NCI-H345 treated with DMSO at 0.1 percent for 48 hours (cell line): ENCODE measurements at regions not wholly inside any gene's neighbourhood (a gene's known extent, or its start where the extent isn't known, plus 50 kb on each side); places are given as distances from the start of the nearest gene placed in this dataset.
A peak's percentile ranks its signal among the peaks of the same experiment; 100 is the strongest.

Experiments
- DNase-seq: peaks from one replicate; lab custom pipeline; 2025; ENCODE audit not compliant: unreplicated experiment; lab: John Stamatoyannopoulos, UW

DNA sequence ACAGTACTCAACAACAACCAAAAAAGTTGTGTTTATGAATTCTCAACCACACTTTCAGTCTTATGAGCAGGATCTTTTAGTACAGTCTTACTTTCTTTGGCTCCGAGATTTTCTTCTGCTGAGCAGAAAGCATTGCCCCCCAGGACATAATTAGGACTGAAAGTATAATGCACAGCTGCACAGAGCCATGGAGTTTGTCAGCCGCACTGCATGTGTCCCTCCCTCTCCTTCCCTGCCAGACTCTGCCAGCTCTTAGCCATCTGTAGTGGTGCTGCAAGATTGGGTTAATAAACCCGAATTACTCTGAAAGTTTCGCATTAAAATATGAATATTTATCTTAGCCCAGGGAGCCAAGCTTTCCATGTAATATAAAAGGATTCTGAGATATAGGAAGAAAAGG, 179.6 kb upstream of the PTCHD4 start:
- no peak for DNase-seq

DNA sequence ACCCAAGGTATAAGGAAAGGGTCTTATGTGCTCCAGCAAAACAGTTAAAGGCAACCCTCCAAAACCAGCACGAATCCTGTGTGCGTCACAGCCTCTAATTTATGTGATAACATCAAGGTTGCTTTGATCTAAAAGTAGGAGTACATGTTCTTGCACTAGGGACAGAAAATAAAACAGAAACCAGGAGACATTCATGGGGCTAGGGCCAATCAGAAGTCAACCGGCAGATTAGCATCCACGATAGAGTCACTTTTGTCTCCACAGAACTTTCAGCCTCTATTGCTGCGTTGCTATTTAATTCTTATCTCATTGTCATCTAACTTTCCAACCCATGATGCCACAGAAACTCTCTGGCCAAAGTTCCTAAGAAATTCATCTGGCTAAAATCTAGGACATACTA, 178.8 kb upstream of the PTCHD4 start:
- DNase-seq = no peak

DNA sequence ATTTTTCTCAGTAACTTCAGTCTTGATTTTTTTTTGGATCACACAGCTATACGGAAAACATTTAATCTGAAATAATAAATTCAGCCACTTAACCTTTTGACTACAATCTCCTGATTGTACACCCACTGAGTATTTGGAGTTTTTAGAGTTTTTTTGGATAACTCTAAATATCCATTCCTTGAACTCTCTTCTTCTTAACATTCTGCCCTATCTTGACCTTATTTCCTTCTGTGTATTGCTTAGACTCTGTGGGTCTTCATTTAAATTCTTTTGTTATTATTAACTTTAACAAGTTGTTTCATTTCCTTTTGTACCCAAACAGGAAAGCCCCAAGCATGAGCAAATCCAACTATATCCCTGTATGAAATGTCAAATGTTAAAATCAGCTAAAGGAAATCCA, 170.2 kb upstream of the PTCHD4 start:
- no peak for DNase-seq

DNA sequence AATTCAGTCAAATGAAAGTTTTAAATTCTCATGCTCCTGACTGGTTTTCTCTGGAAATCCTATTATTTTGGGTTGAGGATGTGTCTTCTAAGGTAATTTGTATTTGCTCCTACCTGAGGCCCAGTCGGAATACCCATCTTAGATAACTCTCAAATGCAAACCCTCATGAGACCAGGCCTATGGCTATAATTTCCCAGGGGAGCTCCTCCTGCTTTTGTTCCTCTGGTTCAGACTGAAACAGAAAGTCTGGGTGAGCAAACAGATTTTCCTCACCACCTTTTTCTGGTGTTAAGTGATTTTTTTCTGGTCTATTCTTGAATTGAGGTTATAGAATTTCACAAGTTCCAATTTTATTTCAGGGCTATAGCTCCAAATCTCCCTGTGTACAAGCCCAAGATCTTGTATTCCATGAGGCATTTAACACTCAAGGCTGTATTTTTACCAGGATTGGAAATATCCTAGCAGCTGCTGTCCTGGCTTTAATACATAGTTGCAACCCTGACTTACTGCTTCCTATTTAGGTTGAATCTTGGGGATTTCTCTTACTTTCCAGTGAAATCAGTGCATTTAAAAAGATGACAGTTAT, 169.1 kb upstream of the PTCHD4 start:
- DNase-seq = peak; percentile 15

DNA sequence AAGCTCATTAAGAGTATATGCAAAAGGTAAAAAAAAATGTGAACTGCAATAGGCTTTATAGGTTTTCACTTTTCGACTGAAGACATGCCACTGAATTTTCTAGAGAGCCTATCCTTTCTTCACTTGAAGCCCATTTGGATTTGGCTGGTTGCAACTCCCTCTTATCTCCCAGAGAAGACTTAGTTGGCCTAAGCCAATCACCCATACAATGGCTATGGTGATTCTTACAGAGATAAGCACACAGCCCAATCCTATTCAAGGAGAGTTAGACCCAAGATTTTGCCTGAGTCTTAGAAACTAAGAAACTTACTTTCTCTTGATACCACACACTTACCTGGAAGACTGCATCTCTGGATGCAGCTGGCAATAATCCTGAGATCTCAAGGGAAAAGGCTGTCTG, 167.3 kb upstream of the PTCHD4 start:
- DNase-seq = no peak

DNA sequence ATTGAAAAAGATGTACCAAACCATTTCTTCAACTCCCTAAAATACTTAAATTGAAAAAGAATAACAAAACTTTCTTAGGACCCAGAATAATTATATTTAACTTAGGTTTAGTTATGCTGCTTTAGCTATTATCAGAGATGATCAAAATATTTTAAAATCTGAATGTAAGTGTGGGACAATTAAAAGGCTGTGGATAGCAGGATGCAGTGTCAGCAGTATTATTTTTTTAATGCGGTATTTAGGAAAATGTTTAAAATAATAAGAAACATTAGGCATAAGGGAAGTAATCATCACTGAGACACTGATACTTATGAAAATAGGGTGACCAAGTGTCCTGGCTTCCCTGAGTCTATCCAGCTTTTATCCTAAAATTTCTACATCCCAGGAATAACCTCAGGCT, 161.5 kb upstream of the PTCHD4 start:
- DNase-seq = no peak

DNA sequence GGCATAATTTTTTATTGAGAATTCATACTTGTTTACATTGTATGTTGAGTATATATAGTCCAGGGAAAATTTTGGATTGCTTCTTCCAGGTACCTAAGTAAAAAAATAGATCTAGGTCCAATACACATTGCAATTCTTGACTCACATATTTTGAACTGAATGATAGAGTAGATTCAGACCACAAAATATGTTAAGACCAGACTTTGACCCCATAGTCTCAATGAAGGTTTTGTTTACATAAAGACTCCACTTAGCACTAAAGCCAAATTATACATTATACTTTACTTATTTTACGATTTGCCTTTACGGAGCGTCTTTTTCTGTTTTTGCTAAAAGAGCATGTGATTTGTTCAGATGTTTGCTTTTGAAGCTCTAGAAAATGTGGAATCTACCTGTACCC, 144.1 kb upstream of the PTCHD4 start:
- DNase-seq = no peak

DNA sequence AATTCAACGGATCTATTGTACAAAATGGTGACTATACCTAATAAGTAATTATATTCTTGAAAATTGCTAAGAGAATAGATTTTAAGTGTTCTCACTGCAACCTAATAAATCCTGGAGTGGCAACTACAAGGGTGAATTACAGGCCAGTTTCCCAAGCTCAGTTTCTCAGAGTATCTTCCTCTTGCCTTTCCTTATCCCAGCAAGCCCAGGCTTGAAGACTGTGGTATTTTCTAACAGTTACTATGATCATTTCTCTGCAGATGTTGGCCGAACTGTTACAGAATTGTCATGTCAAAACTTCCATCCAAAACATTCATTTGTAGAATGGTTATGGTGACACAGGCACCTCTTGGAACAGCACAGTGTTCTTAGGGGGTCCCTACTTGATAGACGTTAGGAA, 138.1 kb upstream of the PTCHD4 start:
- DNase-seq = no peak

DNA sequence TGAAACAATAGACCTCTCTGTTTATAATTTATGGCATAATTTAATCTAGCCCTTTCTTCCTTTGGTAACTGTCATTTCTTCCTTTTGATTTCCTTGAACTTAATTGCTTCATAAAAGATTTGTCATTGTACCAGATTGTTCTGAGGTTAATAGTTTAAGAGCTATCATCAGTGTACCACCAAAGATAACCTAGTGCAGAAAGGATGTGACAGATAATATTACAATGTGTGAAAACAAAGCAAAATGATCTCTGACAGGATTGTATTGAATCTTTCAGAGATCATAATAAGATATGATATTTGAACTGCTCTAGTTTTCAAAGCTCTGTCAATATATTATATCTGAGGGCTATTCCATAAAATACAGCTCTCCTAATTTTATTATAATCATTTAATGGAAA, 132.1 kb upstream of the PTCHD4 start:
- DNase-seq = no peak

DNA sequence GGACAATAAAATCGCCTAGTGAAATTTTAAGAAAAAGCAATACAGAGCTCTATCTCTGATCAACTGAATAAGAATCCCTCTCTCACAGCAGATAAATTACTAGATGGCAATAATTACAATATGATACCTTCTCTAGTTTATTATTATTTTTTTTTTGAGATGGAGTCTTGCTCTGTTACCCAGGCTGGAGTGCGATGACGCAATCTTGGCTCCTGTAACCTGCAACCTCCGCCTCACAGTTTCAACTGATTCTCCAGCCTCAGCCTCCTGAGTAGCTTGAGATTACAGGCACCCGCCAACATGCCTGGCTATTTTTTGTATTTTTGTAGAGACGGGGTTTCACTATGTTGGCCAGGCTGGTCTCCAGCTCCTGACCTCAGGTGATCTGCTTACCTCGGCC, 129.3 kb upstream of the PTCHD4 start:
- no peak for DNase-seq

DNA sequence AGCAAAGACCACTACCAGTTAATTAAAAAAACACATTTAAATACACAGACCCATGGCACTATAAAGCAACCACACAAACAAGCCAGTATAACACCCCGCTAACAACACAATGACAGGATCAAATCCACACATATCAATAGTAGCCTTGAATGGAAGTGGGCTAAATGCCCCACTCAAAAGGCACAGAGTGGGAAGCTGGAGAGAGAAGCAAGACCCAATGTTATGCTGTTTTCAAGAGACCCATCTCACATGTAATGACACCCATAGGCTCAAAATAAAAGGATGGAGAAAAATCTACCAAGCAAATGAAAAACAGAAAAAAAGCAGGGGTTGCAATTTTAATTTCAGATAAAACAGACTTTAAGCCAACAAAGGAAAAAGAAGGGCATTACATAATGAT, 125.4 kb upstream of the PTCHD4 start:
- no peak for DNase-seq

DNA sequence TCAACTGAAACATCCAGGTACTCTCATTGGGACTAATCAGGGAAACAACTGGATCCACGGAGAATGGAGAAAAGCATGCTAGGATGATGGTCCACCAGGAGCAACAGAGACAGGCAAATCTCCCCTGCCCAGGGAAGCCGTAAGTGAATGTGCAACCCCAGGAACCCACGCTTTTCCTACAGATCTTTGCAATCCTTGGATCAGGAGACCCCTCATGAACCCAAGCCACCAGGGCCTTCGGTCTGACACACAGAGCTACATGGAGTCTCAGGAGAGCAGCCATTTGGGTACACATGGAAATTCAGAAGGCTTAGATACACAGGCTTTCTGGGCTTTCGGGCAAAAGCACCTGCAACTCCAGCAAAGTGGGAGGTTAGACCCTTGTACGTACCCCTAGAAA, 122.1 kb upstream of the PTCHD4 start:
- DNase-seq = no peak

DNA sequence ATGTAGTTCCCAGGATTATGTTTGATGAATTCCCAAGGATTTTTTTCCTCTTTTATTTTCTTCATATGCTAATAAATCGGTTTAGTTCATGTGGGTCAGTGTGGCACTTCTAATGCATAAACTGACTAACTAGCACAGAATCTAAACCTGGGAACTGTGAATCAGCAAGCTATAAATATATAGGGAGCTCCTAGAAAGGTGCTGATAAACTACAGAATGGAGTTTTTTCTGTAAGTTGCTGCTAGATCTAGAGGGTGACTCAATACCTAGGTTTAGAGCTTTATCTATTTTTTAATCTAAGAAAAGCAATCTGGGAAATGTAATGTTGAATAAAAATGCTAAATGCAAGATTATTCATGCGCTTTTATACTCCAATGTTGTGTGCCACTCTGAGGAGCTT, 118.8 kb upstream of the PTCHD4 start:
- no peak for DNase-seq

DNA sequence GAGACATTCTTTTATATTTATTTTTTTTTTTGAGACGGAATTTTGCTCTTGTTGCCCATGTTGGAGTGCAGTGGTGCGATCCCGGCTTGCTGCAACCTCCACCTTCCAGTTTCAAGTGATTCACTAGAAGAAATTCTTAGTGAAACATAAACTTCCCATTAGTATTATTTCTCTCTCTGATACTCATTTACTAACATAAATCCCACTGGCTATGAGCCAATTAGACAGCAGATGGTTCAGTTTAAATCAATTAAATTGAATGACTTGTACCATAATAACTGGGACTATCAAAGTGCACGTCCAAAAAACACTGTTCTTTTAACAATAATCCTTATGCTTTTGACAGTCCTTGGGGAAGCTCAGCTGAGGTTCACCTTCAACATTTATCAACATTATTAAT, 111.2 kb upstream of the PTCHD4 start:
- no peak for DNase-seq

DNA sequence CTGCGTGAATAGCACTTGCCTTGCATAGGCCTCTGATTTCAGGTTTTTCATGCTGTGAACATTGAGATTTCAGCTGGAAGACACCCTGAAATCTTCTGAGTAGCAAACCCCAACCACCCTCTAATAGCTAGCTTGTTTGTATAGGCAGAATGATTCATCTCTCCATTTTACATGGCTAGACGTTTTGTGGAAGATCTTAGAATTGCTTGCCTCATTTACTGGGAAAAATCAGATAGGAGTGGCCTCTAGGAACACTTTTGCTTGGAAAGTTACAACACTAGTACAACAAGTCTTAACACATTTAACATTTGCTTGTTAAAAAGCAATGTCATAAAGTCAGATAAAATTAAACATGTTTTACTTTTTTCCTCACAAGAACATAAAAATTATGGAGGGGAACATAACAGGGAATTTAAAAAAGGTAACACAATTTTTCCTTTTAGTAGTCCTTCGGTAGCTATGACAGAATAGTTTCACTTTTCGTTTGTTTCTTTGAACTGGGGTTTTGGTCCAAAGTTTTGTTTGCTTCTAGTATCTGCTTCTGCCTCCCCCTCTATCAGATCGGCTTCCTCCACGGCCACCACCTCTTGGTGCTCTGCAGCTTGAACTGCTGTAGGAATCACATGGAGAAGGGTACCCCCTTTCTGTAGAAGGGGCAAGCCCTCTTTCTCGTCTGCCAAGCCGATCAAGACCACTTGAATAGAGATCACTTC, 102.2 kb upstream of the PTCHD4 start:
- DNase-seq = no peak

DNA sequence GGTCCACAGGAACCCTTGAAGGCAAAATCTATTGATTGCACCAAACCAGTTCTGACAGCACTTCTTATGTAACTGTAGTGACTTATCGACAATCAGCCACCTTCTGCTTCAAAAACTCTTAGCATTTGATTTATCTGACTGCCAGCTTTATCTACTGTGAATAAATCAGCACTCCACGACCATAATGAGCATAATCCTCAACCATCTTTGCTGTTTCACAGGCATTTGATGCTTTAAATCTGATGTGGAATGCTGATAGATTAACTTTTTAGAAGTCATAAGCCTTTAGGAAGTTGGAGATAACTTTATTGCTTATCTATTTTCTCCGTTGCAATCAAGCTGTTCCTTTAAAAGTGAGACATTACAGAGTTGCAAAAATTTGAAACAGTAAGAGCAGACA, 101.5 kb upstream of the PTCHD4 start:
- no peak for DNase-seq

DNA sequence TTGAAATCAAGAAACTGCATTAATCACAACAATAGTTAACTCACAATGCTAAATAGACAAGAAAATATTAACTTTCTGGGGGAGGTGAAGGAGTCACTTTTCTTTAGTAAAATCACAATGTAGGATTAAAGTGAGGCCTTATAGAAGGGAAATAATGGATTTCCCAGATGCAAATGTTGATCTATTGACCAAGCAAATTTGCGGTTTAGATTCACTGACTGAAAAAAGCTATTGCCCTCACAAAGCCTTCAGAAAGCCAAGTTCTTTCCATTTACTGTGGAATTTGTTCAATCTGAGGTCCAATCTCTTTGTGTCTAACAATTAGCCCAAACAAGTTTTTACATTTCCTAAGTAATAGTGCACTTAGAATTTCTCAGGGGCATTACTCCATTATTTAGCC, 95.1 kb upstream of the PTCHD4 start:
- DNase-seq = no peak

DNA sequence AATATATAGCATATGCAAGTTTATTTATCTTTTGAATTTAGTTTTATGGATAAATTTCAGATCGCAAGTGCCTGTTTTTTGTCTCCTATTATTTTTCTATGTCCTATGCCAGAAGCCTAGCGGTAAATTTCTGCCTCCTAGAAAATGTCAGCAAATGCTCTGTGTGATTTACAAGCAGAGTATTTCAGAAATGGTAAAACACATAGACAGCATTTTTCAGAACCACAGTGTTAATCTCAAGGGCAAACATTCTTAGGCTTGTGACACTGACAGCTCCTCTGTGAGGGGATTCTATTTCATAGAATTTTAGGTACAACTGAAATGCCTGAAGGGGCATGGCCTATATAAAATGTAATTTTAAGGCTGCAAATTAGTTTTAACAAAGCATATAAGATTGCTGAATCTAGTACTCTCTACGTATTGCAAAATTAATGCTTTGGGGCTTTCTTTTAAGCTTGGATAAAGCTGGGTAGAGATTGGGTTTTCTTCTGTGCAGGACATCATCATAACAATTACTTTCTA, 89.9 kb upstream of the PTCHD4 start:
- no peak for DNase-seq

DNA sequence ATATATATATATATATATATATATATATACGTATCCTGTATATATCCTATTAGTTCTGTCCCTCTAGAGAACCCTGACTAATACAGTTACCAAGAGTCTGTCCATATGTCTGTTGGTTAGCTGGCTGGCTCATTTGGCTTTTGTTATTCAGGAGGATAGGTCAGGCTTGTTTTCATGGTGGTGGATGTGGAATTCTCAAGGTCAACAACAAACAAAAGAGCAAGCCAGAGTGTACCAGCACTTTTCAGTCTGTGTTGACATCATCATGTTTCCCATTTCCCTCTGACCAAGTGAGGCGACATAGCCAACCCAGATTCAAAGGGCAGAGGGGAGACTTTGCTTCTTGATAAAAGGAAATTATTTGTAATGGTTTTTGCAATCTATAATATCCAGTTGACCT, 88.5 kb upstream of the PTCHD4 start:
- DNase-seq = no peak

DNA sequence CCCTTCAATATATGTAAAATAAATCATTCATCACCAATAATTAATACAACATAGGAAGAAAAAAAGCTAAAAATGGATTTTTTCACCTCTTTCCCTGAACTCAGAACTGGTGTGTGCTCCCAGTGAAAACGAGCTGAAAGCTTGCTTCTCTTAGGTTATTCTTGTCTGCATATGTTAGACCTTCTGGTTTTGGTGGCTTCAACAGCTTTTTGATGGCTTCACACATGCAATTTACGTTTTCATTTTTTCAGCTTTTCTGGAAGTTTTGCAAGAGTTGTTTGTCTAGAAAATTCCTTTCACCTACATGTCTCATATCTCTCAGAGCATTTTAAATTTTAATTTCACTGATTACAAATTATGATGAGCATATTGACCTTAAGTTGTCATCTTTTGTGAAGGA, 86.9 kb upstream of the PTCHD4 start:
- no peak for DNase-seq

DNA sequence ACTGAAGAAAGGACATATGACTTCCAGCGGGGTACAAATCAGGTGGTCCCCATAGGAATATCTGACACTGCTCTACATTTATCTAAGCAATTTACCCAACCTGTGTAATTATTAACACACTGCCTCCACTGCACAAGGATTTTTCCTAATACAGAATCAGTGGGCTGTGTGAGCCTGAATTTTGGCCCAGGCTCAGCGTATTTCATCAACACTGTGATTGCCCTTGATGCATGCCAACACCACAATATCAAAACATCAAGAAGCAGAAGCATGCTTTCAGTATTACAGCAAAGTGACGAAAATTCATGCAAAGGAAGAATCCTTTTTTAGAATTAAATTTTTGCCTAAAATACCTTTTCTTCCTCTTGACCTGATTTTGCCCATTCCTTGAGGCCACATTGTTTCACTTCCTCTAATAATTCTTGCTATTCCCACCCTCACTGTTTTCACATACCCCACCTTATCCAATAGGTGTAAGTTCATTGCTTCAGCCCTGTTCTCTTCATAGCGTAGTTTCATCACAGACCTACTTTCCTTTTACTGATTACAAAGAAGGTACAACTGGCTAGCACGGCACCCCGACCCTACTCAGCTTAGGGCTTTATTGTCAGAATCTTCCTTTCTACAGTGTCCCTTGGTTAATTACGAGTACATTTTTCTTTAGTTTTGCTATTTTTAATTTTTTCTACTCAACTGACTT, 83.7 kb upstream of the PTCHD4 start:
- DNase-seq = no peak

DNA sequence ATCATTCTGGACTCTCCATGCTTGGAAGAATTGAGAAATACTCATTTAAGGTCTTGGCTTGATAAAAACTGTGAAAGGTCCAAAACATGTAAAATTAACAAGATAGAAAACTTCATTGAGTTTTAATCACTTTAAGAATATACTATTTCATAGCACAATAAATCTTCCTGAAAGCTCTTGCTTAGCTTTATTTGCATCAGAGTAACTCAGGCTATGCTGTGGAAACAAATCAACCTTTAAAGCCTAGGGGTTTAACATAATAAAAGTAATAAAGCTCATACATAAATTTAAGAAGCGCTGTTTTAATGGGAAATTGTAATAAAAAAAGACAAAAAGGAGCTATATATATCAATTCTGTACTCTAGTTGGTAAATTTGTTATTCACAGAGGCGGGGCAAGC, 77.2 kb upstream of the PTCHD4 start:
- no peak for DNase-seq
